ENCODE measurements at regions not wholly inside any gene's neighbourhood (a gene's known extent, or its start where the extent isn't known, plus 50 kb on each side); places are given as distances from the start of the nearest gene placed in this dataset.

DNA sequence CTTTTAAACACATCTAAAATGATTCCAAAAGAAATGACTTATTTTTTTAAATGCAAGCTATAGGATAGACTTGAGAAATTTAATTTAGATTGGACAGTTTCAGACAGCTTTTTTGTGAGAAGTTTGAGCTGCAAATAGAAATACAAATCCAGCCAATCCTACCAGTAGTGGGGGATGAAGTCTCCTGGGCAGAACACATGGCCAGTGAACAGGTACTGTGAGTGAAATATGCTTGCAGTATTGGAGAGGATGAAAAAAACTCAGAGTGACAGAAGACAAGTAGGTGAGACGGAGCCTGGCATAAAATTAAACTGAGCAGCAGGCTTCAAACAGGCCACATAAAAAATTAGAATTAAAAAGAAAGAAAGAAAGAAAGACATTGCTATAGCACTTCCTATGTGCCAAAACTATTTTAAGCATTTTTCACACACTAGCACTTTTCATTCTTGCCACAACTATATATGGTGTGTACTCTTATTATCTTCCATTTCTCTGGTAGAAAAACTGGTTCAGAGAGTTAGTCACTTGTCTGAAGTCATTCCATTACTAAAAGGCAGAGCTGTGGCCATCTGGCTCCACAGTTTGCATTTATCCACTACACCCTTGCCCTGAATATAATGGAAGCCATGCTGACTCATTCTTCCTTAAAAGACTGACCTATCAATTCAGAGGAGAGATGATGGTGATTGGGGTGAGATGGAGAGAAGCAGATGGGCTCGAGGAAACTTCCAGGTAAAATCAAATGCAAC lies 310.2 kb upstream of the CTNND2 start:
- Histone ChIP-seq H3K27me3 (replicated peaks in 1 of 2; ENCODE audit: control insufficient read depth in 2 of 2, extremely low read depth in 1 of 2, insufficient read depth in 2 of 2, low read length in 1 of 2) (no peaks in the 10 kb centered on the region), H3K27ac (ENCODE audit: low read length) (no peak overlapping the region), H3K4me1 (ENCODE audit: control insufficient read depth in 1 of 2, extremely low read depth in 1 of 2, insufficient read depth in 2 of 2, low read length in 2 of 2) (no peaks in the 10 kb centered on the region), H3K9me3 (peaks cover 2% of the 10 kb centered on the region), H3K36me3 (ENCODE audit: control insufficient read depth in 2 of 2, extremely low read depth in 1 of 2, insufficient read depth in 1 of 2, low read length in 1 of 2) (no peaks in the 10 kb centered on the region), H3K4me3 (ENCODE audit: control insufficient read depth in 1 of 2, extremely low read depth in 1 of 2, low read length in 1 of 2) (no peak overlapping the region)
- Mint-ChIP-seq H3K36me3 (no peaks in the 10 kb centered on the region), H3K9me3 (peaks cover 8 to 27% (median 11%) of the 10 kb centered on the region in 3 donors), H3K27me3 (no peaks in the 10 kb centered on the region), H3K27ac (no peak overlapping the region), H3K4me1 (no peaks in the 10 kb centered on the region), H3K4me3 (no peak overlapping the region)
- WGBS (ENCODE audit: insufficient coverage): no CpG with 5 or more reads among the region's 2 CpGs
- DNase-seq (no peak), ATAC-seq (replicated peaks in 1 of 4) (no peak)
- ChIA-PET CTCF (no interaction called here), POLR2A (interaction anchor here in 1 of 2 donors (0.6 kb wide), 1 partner anchor 17 kb away, joined by 4 read pairs; no protein-coding TSS in a partner anchor)

DNA sequence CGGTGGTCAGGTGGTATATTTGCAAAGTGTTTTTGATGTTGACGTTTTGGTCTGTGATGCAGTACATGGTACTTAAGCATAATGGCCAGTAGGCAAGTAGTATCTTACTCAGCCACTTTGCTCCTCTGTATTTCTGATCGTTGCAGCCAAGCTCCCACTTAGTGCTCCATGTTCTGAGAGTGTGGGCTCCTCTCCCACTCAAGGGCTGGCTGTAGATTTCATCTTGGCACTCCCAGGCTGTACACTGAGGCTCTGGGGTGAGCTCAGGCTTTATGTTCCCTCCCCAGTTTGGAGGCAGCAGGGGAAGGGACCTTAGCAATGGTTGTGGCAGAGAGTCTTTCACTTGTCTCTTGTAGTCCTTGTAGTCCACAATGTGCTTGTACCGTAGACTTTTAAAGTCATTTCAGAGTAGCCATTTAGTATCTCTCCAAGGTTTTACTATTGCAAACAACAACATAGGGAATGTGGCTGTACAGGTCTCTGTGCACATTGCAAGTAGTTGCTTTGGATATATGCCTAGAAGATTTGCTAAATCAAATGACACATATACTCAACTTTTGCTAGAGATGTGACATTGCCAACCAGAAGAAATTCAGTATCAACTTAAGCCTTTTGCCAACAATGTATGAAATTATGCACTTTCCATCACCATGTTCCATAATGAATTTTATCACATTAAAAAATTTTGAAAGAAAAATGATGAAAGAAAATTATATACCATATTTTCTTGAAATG lies 304.3 kb upstream of the CTNND2 start:
- ChIA-PET POLR2A (no interaction called here), CTCF (no interaction called here)
- WGBS (ENCODE audit: insufficient coverage): 63% methylated on average over 2 of the region's 4 CpGs
- Mint-ChIP-seq H3K9me3 (peaks cover 14 to 30% (median 18%) of the 10 kb centered on the region in 3 donors), H3K27ac (no peak overlapping the region), H3K27me3 (no peaks in the 10 kb centered on the region), H3K4me1 (no peaks in the 10 kb centered on the region), H3K4me3 (no peak overlapping the region), H3K36me3 (no peaks in the 10 kb centered on the region)
- no peaks in the 10 kb centered on the region for H3K27me3 ChIP-seq (replicated peaks in 1 of 2; ENCODE audit: control insufficient read depth in 2 of 2, extremely low read depth in 1 of 2, insufficient read depth in 2 of 2, low read length in 1 of 2)
- ATAC-seq (replicated peaks in 1 of 4) (no peak), DNase-seq (no peak)
- H3K27ac ChIP-seq (ENCODE audit: low read length): no peak overlapping the region
- H3K36me3 ChIP-seq (ENCODE audit: control insufficient read depth in 2 of 2, extremely low read depth in 1 of 2, insufficient read depth in 1 of 2, low read length in 1 of 2): no peaks in the 10 kb centered on the region
- H3K9me3 ChIP-seq: no peaks in the 10 kb centered on the region
- no peak overlapping the region for H3K4me3 ChIP-seq (ENCODE audit: control insufficient read depth in 1 of 2, extremely low read depth in 1 of 2, low read length in 1 of 2)
- no peaks in the 10 kb centered on the region for H3K4me1 ChIP-seq (ENCODE audit: control insufficient read depth in 1 of 2, extremely low read depth in 1 of 2, insufficient read depth in 2 of 2, low read length in 2 of 2)

DNA sequence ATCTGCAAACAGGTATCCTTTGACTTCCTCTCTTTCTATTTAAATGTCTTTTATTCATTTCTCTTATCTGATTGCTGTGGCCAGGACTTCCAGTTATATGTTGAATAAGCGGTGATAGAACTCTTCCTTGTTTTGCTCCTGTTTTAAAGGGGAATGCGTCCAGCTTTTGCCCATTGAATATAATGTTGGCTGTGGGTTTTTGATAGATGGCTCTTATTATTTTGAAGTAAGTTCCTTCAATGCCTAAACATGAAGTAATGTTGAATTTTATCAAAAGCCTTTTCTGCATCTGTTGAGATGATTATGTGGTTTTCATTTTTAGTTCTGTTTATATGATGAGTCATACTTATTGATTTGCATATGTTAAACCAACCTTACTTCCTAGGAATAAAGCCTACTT lies 300.5 kb upstream of the CTNND2 start:
- Mint-ChIP-seq H3K4me1 (no peaks in the 10 kb centered on the region), H3K4me3 (no peak overlapping the region), H3K36me3 (no peaks in the 10 kb centered on the region), H3K9me3 (peaks cover 15 to 31% (median 22%) of the 10 kb centered on the region in 3 donors), H3K27ac (no peak overlapping the region), H3K27me3 (no peaks in the 10 kb centered on the region)
- WGBS (ENCODE audit: insufficient coverage): 37% methylated on average over 2 of the region's 2 CpGs
- Histone ChIP-seq H3K9me3 (no peaks in the 10 kb centered on the region), H3K27ac (ENCODE audit: low read length) (no peak overlapping the region), H3K4me1 (ENCODE audit: control insufficient read depth in 1 of 2, extremely low read depth in 1 of 2, insufficient read depth in 2 of 2, low read length in 2 of 2) (no peaks in the 10 kb centered on the region), H3K27me3 (replicated peaks in 1 of 2; ENCODE audit: control insufficient read depth in 2 of 2, extremely low read depth in 1 of 2, insufficient read depth in 2 of 2, low read length in 1 of 2) (no peaks in the 10 kb centered on the region), H3K36me3 (ENCODE audit: control insufficient read depth in 2 of 2, extremely low read depth in 1 of 2, insufficient read depth in 1 of 2, low read length in 1 of 2) (no peaks in the 10 kb centered on the region), H3K4me3 (ENCODE audit: control insufficient read depth in 1 of 2, extremely low read depth in 1 of 2, low read length in 1 of 2) (no peak overlapping the region)
- CTCF ChIA-PET: no interaction called here
- no peak for DNase-seq
- POLR2A ChIA-PET: no interaction called here
- ATAC-seq (replicated peaks in 1 of 4): no peak

DNA sequence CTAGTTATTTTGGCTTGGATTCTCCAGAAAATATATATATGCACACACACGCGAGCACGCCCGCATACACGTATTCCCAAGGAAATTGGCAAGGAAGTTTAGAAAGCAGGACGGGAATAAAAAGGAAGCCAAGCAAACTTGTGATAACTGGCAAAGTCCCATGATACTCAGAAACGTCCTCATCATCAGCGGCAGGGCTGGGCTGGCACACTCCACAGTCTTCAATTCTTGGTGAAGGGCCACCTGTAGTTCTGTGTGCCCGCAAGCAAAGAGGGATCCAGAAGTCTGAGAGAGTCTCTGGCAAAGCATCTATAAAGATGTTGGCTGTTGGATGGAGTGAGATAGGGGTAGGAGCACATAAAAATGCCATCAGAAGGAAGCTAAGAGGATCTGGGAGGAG lies 289.3 kb upstream of the CTNND2 start:
- Mint-ChIP-seq H3K36me3 (no peaks in the 10 kb centered on the region), H3K9me3 (peaks cover 5 to 31% (median 21%) of the 10 kb centered on the region in 3 donors), H3K27me3 (no peaks in the 10 kb centered on the region), H3K27ac (no peak overlapping the region), H3K4me1 (no peaks in the 10 kb centered on the region), H3K4me3 (no peak overlapping the region)
- no peak overlapping the region for H3K4me3 ChIP-seq (ENCODE audit: control insufficient read depth in 1 of 2, extremely low read depth in 1 of 2, low read length in 1 of 2)
- no peaks in the 10 kb centered on the region for H3K4me1 ChIP-seq (ENCODE audit: control insufficient read depth in 1 of 2, extremely low read depth in 1 of 2, insufficient read depth in 2 of 2, low read length in 2 of 2)
- no peak for ATAC-seq (replicated peaks in 1 of 4)
- H3K9me3 ChIP-seq: no peaks in the 10 kb centered on the region
- ChIA-PET POLR2A (no interaction called here), CTCF (no interaction called here)
- no peaks in the 10 kb centered on the region for H3K27me3 ChIP-seq (replicated peaks in 1 of 2; ENCODE audit: control insufficient read depth in 2 of 2, extremely low read depth in 1 of 2, insufficient read depth in 2 of 2, low read length in 1 of 2)
- no peak overlapping the region for H3K27ac ChIP-seq (ENCODE audit: low read length)
- no peaks in the 10 kb centered on the region for H3K36me3 ChIP-seq (ENCODE audit: control insufficient read depth in 2 of 2, extremely low read depth in 1 of 2, insufficient read depth in 1 of 2, low read length in 1 of 2)
- WGBS (ENCODE audit: insufficient coverage): 81% methylated on average over 6 of the region's 9 CpGs
- DNase-seq: no peak

DNA sequence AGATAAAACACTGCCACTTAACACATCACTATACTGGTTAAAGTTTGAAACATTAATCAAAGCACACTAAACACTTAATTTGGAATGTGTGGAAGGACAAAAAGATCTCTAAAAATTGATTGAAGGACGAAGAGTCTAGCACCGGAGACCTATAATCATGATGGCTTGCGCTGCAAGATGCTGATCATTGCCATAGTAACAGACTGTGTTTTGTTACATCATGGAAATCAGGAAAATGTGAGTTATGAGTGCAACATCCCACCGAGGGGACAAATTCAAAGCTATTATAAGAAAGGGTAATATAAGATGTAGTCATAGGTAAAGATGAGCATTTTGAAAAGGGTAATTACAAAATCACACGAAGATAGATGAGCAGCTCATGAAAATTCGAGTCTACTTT lies 278.8 kb upstream of the CTNND2 start:
- Histone ChIP-seq H3K36me3 (ENCODE audit: control insufficient read depth in 2 of 2, extremely low read depth in 1 of 2, insufficient read depth in 1 of 2, low read length in 1 of 2) (no peaks in the 10 kb centered on the region), H3K9me3 (no peaks in the 10 kb centered on the region), H3K4me1 (ENCODE audit: control insufficient read depth in 1 of 2, extremely low read depth in 1 of 2, insufficient read depth in 2 of 2, low read length in 2 of 2) (no peaks in the 10 kb centered on the region), H3K27me3 (replicated peaks in 1 of 2; ENCODE audit: control insufficient read depth in 2 of 2, extremely low read depth in 1 of 2, insufficient read depth in 2 of 2, low read length in 1 of 2) (no peaks in the 10 kb centered on the region), H3K27ac (ENCODE audit: low read length) (no peak overlapping the region), H3K4me3 (ENCODE audit: control insufficient read depth in 1 of 2, extremely low read depth in 1 of 2, low read length in 1 of 2) (no peak overlapping the region)
- 79% methylated on average over 4 of the region's 6 CpGs for WGBS (ENCODE audit: insufficient coverage)
- no peak for DNase-seq
- ChIA-PET POLR2A (no interaction called here), CTCF (no interaction called here)
- Mint-ChIP-seq H3K27me3 (no peaks in the 10 kb centered on the region), H3K9me3 (peaks cover 0 to 15% (median 11%) of the 10 kb centered on the region in 3 donors), H3K27ac (no peak overlapping the region), H3K36me3 (no peaks in the 10 kb centered on the region), H3K4me1 (no peaks in the 10 kb centered on the region), H3K4me3 (no peak overlapping the region)
- no peak for ATAC-seq (replicated peaks in 1 of 4)

DNA sequence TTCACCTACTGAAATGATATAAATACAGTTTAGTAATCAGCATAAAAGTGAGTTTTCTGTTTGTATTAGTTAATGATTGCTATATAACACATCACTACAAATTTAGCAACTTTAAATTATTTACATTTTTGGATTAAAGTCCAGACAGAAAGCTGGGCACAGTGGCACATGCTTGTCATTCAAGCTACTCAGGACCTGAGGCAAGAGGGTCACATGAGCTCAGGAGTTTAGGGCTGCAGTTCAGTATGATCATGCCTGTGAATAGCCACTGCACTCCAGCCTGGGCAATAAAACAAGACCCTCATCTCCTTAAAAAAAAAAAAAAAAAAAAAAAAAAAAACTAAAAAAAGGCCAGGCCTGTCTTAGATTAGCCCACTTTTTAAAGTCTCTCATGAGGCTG lies 273.6 kb upstream of the CTNND2 start:
- Mint-ChIP-seq H3K27me3 (no peaks in the 10 kb centered on the region), H3K9me3 (peaks cover 0 to 15% (median 12%) of the 10 kb centered on the region in 3 donors), H3K4me1 (no peaks in the 10 kb centered on the region), H3K27ac (no peak overlapping the region), H3K36me3 (no peaks in the 10 kb centered on the region), H3K4me3 (no peak overlapping the region)
- no peak overlapping the region for H3K27ac ChIP-seq (ENCODE audit: low read length)
- no peaks in the 10 kb centered on the region for H3K27me3 ChIP-seq (replicated peaks in 1 of 2; ENCODE audit: control insufficient read depth in 2 of 2, extremely low read depth in 1 of 2, insufficient read depth in 2 of 2, low read length in 1 of 2)
- no peaks in the 10 kb centered on the region for H3K9me3 ChIP-seq
- DNase-seq (no peak), ATAC-seq (replicated peaks in 1 of 4) (no peak)
- H3K4me3 ChIP-seq (ENCODE audit: control insufficient read depth in 1 of 2, extremely low read depth in 1 of 2, low read length in 1 of 2): no peak overlapping the region
- no peaks in the 10 kb centered on the region for H3K36me3 ChIP-seq (ENCODE audit: control insufficient read depth in 2 of 2, extremely low read depth in 1 of 2, insufficient read depth in 1 of 2, low read length in 1 of 2)
- H3K4me1 ChIP-seq (ENCODE audit: control insufficient read depth in 1 of 2, extremely low read depth in 1 of 2, insufficient read depth in 2 of 2, low read length in 2 of 2): no peaks in the 10 kb centered on the region
- ChIA-PET CTCF (no interaction called here), POLR2A (no interaction called here)
